Keratinocyte (primary cell): ENCODE measurements at regions not wholly inside any gene's neighbourhood (a gene's known extent, or its start where the extent isn't known, plus 50 kb on each side); places are given as distances from the start of the nearest gene placed in this dataset.

ENCODE experiments used
- DNase-seq: peaks from one replicate; pipeline ENCODE4 v3.0.0-alpha.2; 2011; ENCODE audit warnings: low read depth, missing footprints, low spot score
- FAIRE-seq: peaks from 2 replicates; lab custom pipeline; 2011; peaks lifted over from hg19 to GRCh38; lab: Jason Lieb, UNC
- H2AFZ ChIP-seq: 2 replicates; pipeline ENCODE4 v1.6.0; 2012; ENCODE audit warnings: low read length, control low read depth, inconsistent platforms; ENCODE audit not compliant: control insufficient read depth
- H3K27ac ChIP-seq: 2 replicates; pipeline ENCODE4 v1.5.1; 2011; ENCODE audit warnings: low read length; ENCODE audit not compliant: control insufficient read depth, insufficient read depth
- H3K27me3 ChIP-seq: 3 replicates; pipeline ENCODE4 v1.6.0; 2011; ENCODE audit warnings: low read length; ENCODE audit not compliant: control insufficient read depth, insufficient read depth; ENCODE audit errors: extremely low read depth
- H3K36me3 ChIP-seq, 2 experiments: 2 replicates in 1 of 2; 3 replicates in 1 of 2; pipeline ENCODE4 v1.5.1; 2011; ENCODE audit warnings: low read length in 2 of 2, mild to moderate bottlenecking in 1 of 2; ENCODE audit not compliant: control insufficient read depth in 2 of 2, insufficient read depth in 2 of 2; ENCODE audit errors: extremely low read depth in 1 of 2
- H3K4me1 ChIP-seq: 3 replicates; pipeline ENCODE4 v1.5.1; 2011; ENCODE audit warnings: low read length; ENCODE audit not compliant: control insufficient read depth, insufficient read depth; ENCODE audit errors: extremely low read depth
- H3K4me2 ChIP-seq: 3 replicates; pipeline ENCODE4 v1.6.0; 2011; ENCODE audit warnings: low read depth, low read length; ENCODE audit not compliant: control insufficient read depth, insufficient read depth; ENCODE audit errors: extremely low read depth
- H3K4me3 ChIP-seq, 3 experiments: fragments of 200-600 bp in 1 of 3; sonication (generic) in 1 of 3; 2 replicates in 2 of 3; 3 replicates in 1 of 3; pipeline ENCODE4 v1.5.1; 2011 to 2016; ENCODE audit warnings: low read length in 3 of 3, mild to moderate bottlenecking in 3 of 3, control low read depth in 2 of 3, inconsistent platforms in 1 of 3, low read depth in 1 of 3, mixed read lengths in 1 of 3, mixed run types in 1 of 3, moderate library complexity in 1 of 3; ENCODE audit not compliant: control insufficient read depth in 2 of 3, insufficient read depth in 2 of 3; ENCODE audit errors: extremely low read depth in 1 of 3
- H3K79me2 ChIP-seq: 2 replicates; pipeline ENCODE4 v1.6.0; 2012; ENCODE audit warnings: low read length; ENCODE audit not compliant: control insufficient read depth, insufficient read depth
- H3K9ac ChIP-seq: 3 replicates; pipeline ENCODE4 v1.6.0; 2011; ENCODE audit warnings: low read length; ENCODE audit not compliant: control insufficient read depth, insufficient read depth; ENCODE audit errors: extremely low read depth
- H3K9me1 ChIP-seq: 3 replicates; pipeline ENCODE4 v1.6.0; 2011; ENCODE audit warnings: low read length; ENCODE audit not compliant: control insufficient read depth, insufficient read depth; ENCODE audit errors: extremely low read depth
- H3K9me3 ChIP-seq: 2 replicates; pipeline ENCODE4 v1.5.1; 2012; ENCODE audit warnings: low read depth, low read length; ENCODE audit not compliant: control insufficient read depth
- H4K20me1 ChIP-seq: 3 replicates; pipeline ENCODE4 v1.6.0; 2011; ENCODE audit warnings: low read length; ENCODE audit not compliant: control insufficient read depth, insufficient read depth; ENCODE audit errors: extremely low read depth
- CTCF ChIP-seq, 3 experiments: IDR thresholded peaks in 1 of 3; conservative IDR thresholded peaks in 1 of 3; optimal IDR thresholded peaks in 1 of 3; 2 replicates in 2 of 3; 3 replicates in 1 of 3; pipeline versions ENCODE3 to v1.5.1; 2011; ENCODE audit warnings: low read length in 3 of 3, mild to moderate bottlenecking in 3 of 3, moderate library complexity in 2 of 3, control low read depth in 1 of 3, inconsistent platforms in 1 of 3; ENCODE audit not compliant: insufficient read depth in 2 of 3; ENCODE audit errors: extremely low read depth in 1 of 3
- EZH2 ChIP-seq: IDR thresholded peaks from one replicate; pipeline ENCODE4 v1.6.1; 2012; ENCODE audit warnings: inconsistent platforms, mild to moderate bottlenecking, low read length, moderate library complexity
- dilution Hi-C: fragments of 300-500 bp; cut with MboI; formaldehyde crosslinking; loops from one replicate; pipeline ENCODE4 v1.7.0; 2020; ENCODE audit warnings: low sequenced_read_pairs; ENCODE audit not compliant: extremely low pct_ligation_motif_present

GRCh38 chr16:9457215-9457614 lies 365.8 kb downstream of the HAPSTR1 start:
- H3K79me2 ChIP-seq: no peaks in the 10 kb centered on the region
- no peak overlapping the region for H3K4me3 ChIP-seq
- no peaks in the 10 kb centered on the region for H3K4me1 ChIP-seq
- dilution Hi-C loops: no loop called here
- H3K9ac ChIP-seq: no peak overlapping the region
- H3K4me2 ChIP-seq: no peak overlapping the region
- FAIRE-seq (no peak), DNase-seq (no peak)
- H3K9me1 ChIP-seq: no peaks in the 10 kb centered on the region
- H3K27me3 ChIP-seq: no peaks in the 10 kb centered on the region
- H3K36me3 ChIP-seq: no peaks in the 10 kb centered on the region
- no peak overlapping the region for H2AFZ ChIP-seq
- H3K9me3 ChIP-seq: no peaks in the 10 kb centered on the region
- TF ChIP-seq EZH2 (no peak), CTCF (optimal IDR thresholded peaks at IDR 0.05 in 1 of 3, IDR thresholded peaks at IDR 0.05 in 1 of 3, conservative IDR thresholded peaks at IDR 0.05 in 1 of 3; ENCODE audit: extremely low read depth in 1 of 3, insufficient read depth in 2 of 3, low read length in 3 of 3) (no peak)
- H4K20me1 ChIP-seq: no peaks in the 10 kb centered on the region
- no peak overlapping the region for H3K27ac ChIP-seq

GRCh38 chr16:9458816-9459215 lies 367.4 kb downstream of the HAPSTR1 start:
- dilution Hi-C loops: no loop called here
- Histone ChIP-seq H3K27ac (no peak overlapping the region), H3K27me3 (no peaks in the 10 kb centered on the region), H3K4me1 (no peaks in the 10 kb centered on the region), H3K4me3 (no peak overlapping the region), H3K79me2 (no peaks in the 10 kb centered on the region), H3K9me3 (no peaks in the 10 kb centered on the region), H3K9ac (no peak overlapping the region), H3K36me3 (no peaks in the 10 kb centered on the region), H3K4me2 (no peak overlapping the region), H2AFZ (no peak overlapping the region), H4K20me1 (no peaks in the 10 kb centered on the region), H3K9me1 (no peaks in the 10 kb centered on the region)
- no peak for TF ChIP-seq EZH2
- TF ChIP-seq CTCF (optimal IDR thresholded peaks at IDR 0.05 in 1 of 3, IDR thresholded peaks at IDR 0.05 in 1 of 3, conservative IDR thresholded peaks at IDR 0.05 in 1 of 3; ENCODE audit: extremely low read depth in 1 of 3, insufficient read depth in 2 of 3, low read length in 3 of 3): no peak
- FAIRE-seq (no peak), DNase-seq (no peak)
